Nephron progenitor cell (in vitro differentiated cells): ENCODE measurements at regions not wholly inside any gene's neighbourhood (a gene's known extent, or its start where the extent isn't known, plus 50 kb on each side); places are given as distances from the start of the nearest gene placed in this dataset.

Experiments
- DNase-seq: peaks from one replicate; pipeline ENCODE4 v3.0.0; 2021
- H3K27ac Mint-ChIP-seq: 2 replicates; pipeline ENCODE4 v1.8.0; 2021; ENCODE audit warnings: mild to moderate bottlenecking, moderate library complexity, mixed read lengths
- H3K27me3 Mint-ChIP-seq: 2 replicates; pipeline ENCODE4 v1.8.0; 2021; ENCODE audit warnings: mild to moderate bottlenecking, low read depth, mixed read lengths; ENCODE audit not compliant: poor library complexity
- H3K36me3 Mint-ChIP-seq: 2 replicates; pipeline ENCODE4 v1.8.0; 2021; ENCODE audit warnings: low read depth, mixed read lengths
- H3K4me1 Mint-ChIP-seq: 2 replicates; pipeline ENCODE4 v1.8.0; 2021; ENCODE audit warnings: mixed read lengths
- H3K4me3 Mint-ChIP-seq: 2 replicates; pipeline ENCODE4 v1.8.0; 2021; ENCODE audit warnings: mild to moderate bottlenecking, moderate library complexity, mixed read lengths
- H3K9me3 Mint-ChIP-seq: 2 replicates; pipeline ENCODE4 v1.8.0; 2021; ENCODE audit warnings: mild to moderate bottlenecking, moderate library complexity, mixed read lengths
- CTCF ChIP-seq: fragments of 200-600 bp; sonication (generic); IDR thresholded peaks from 2 replicates; pipeline ENCODE4 v1.5.0; 2021; ENCODE audit warnings: antibody characterized with exemption

DNA sequence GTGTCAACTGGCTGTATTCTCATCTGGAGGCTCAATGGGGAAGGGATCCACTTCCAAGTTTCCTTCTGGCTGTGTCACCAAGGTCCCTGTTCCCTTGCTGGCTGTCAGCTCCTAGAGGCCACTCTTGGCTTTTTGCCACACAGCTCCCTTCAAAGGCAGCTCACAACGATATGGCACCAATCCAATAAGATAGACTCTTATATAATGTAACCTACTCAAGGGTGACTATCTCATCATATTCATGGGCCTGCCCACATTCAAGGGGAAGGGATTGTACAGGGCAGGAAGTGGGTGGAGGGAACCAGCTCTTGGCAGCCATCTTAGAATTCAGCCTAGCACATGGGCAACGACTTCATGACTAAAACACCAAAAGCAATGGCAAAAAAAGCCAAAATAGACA, 98.7 kb upstream of the PLXNC1 start:
- H3K27ac Mint-ChIP-seq = no peak overlapping the region
- H3K9me3 Mint-ChIP-seq = peaks cover 16% of the 10 kb centered on the region

DNA sequence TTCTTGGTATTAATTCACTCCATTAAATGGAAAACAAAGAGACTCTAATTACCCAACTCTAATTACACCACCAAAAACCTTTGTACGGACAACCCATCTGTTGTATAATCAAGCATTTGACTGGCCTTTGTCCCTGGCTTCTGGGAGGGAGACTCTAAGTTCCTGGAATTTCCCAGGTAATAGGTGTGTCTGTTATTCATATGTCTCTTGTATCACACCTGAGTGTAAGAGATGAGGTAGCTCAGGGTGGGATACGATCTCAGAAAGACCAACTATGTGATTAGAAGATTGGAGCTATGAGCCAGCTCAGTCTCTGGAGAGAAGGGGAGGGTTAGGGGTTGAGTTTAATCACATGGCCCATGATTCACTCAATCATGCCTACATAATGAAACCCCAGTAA, 94.7 kb upstream of the PLXNC1 start:
- TF ChIP-seq CTCF = no peak
- Mint-ChIP-seq H3K4me1 (peaks cover 11% of the 10 kb centered on the region), H3K9me3 (peaks cover 17% of the 10 kb centered on the region), H3K27ac (no peak overlapping the region), H3K4me3 (no peak overlapping the region), H3K27me3 (no peaks in the 10 kb centered on the region), H3K36me3 (no peaks in the 10 kb centered on the region)
- no peak for DNase-seq

More for the DNA sequence above, 98.7 kb upstream of the PLXNC1 start:
- H3K36me3 Mint-ChIP-seq = no peaks in the 10 kb centered on the region
- H3K27me3 Mint-ChIP-seq = no peaks in the 10 kb centered on the region
- no peak for TF ChIP-seq CTCF
- peaks cover 23% of the 10 kb centered on the region for H3K4me1 Mint-ChIP-seq
- no peak for DNase-seq
- H3K4me3 Mint-ChIP-seq = no peak overlapping the region

GRCh38 chr12:94055528-94055927, 92.8 kb upstream of the PLXNC1 start:
- Mint-ChIP-seq H3K4me3 (no peak overlapping the region), H3K27ac (no peak overlapping the region), H3K36me3 (no peaks in the 10 kb centered on the region), H3K27me3 (no peaks in the 10 kb centered on the region), H3K9me3 (peaks cover 15% of the 10 kb centered on the region), H3K4me1 (peaks cover 8% of the 10 kb centered on the region)
- DNase-seq = no peak
- TF ChIP-seq CTCF = no peak

GRCh38 chr12:94056419-94057158, 91.8 kb upstream of the PLXNC1 start:
- DNase-seq = no peak
- Mint-ChIP-seq H3K27me3 (no peaks in the 10 kb centered on the region), H3K36me3 (no peaks in the 10 kb centered on the region), H3K4me1 (peaks cover 8% of the 10 kb centered on the region), H3K27ac (no peak overlapping the region), H3K4me3 (no peak overlapping the region), H3K9me3 (peaks cover 10% of the 10 kb centered on the region)
- no peak for TF ChIP-seq CTCF

DNA sequence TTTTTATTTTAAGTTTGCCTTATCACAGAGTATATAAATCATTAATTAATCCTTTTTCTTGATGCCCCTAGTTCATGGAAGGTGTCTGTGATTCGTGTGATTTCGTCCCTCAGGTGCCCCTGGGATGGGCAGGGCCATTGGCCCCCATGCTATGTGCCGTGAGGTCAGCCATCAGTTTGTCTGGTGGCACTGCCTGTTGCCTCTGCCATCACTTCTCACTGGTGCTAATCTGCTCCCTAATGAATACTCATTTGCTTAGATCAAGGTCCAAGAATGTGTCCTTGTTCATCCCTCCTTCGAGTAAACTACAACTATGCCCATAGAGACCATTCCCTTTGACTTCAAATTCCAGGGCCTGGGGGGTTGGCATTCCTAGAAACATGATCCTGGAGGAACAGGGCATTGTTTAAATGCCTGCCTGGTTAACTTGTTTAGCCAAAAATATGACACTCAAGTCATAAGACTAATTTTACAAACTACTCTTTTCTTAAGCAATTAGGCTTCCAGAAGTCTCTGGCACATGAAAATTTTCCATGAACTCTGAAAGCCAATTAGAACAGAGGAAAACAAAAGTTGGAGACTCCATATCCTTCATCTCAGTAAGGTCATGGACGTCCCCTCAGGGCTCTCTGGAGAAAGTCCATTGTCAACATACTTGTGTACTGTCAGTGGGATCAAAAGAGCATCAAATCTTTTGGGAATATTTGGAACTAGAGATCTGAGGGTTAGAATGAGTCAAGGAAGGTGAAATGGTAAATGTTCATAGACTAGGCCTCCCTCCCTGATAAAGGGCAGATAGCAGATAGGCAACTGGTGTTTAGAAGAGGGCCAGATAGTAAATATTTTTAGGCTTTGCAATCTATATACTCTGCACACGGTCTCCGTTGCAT, 90.9 kb upstream of the PLXNC1 start:
- Mint-ChIP-seq H3K4me1 (peaks cover 8% of the 10 kb centered on the region), H3K9me3 (peaks cover 10% of the 10 kb centered on the region), H3K27me3 (peaks cover 3% of the 10 kb centered on the region), H3K27ac (no peak overlapping the region), H3K4me3 (no peak overlapping the region), H3K36me3 (no peaks in the 10 kb centered on the region)
- no peak for TF ChIP-seq CTCF
- no peak for DNase-seq
